Panc1 (cell line): ENCODE measurements at regions not wholly inside any gene's neighbourhood (a gene's known extent, or its start where the extent isn't known, plus 50 kb on each side); places are given as distances from the start of the nearest gene placed in this dataset.

Source experiments
- POLR2AphosphoS5 ChIP-seq: IDR thresholded peaks from 2 replicates; pipeline ENCODE4 v1.6.1; 2012; ENCODE audit warnings: mild to moderate bottlenecking, low read depth, low read length, moderate library complexity
- TCF7L2 ChIP-seq: IDR thresholded peaks from 2 replicates; pipeline ENCODE4 v1.6.1; 2011; ENCODE audit warnings: mild to moderate bottlenecking, low read depth, low read length, inconsistent platforms
- TF ChIP-seq, protein P1 (sequence below): fragments of 450-650 bp; IDR thresholded peaks from 2 replicates; pipeline ENCODE4 v1.5.1; 2017; ENCODE audit warnings: mild to moderate bottlenecking

- no peak for TF ChIP-seq TCF7L2
- TF ChIP-seq, protein P1, sequence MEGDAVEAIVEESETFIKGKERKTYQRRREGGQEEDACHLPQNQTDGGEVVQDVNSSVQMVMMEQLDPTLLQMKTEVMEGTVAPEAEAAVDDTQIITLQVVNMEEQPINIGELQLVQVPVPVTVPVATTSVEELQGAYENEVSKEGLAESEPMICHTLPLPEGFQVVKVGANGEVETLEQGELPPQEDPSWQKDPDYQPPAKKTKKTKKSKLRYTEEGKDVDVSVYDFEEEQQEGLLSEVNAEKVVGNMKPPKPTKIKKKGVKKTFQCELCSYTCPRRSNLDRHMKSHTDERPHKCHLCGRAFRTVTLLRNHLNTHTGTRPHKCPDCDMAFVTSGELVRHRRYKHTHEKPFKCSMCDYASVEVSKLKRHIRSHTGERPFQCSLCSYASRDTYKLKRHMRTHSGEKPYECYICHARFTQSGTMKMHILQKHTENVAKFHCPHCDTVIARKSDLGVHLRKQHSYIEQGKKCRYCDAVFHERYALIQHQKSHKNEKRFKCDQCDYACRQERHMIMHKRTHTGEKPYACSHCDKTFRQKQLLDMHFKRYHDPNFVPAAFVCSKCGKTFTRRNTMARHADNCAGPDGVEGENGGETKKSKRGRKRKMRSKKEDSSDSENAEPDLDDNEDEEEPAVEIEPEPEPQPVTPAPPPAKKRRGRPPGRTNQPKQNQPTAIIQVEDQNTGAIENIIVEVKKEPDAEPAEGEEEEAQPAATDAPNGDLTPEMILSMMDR = no peak
- no peak for TF ChIP-seq POLR2AphosphoS5
Measured at GRCh38 chr6:17224056-17224455, 57.1 kb upstream of the RBM24 start.
